Smooth muscle cell (in vitro differentiated cells): ENCODE measurements at regions not wholly inside any gene's neighbourhood (a gene's known extent, or its start where the extent isn't known, plus 50 kb on each side); places are given as distances from the start of the nearest gene placed in this dataset.

Source experiments
- DNase-seq: peaks from one replicate; lab custom pipeline; 2025; ENCODE audit not compliant: unreplicated experiment; lab: John Stamatoyannopoulos, UW
- H2AFZ ChIP-seq: fragments of 200-600 bp; sonication (generic); 2 replicates; pipeline ENCODE4 v1.6.0; 2016; ENCODE audit warnings: antibody characterized with exemption, low read depth, mild to moderate bottlenecking
- H3F3A ChIP-seq: fragments of 200-600 bp; sonication (generic); 2 replicates; pipeline ENCODE4 v1.6.0; 2017; ENCODE audit warnings: antibody characterized with exemption, low read depth
- H3K27ac ChIP-seq: fragments of 200-600 bp; sonication (generic); 2 replicates; pipeline ENCODE4 v1.5.1; 2016; ENCODE audit warnings: low read depth, mild to moderate bottlenecking
- H3K27me3 ChIP-seq: fragments of 200-600 bp; sonication (generic); 2 replicates; pipeline ENCODE4 v1.6.1; 2016; ENCODE audit warnings: low read depth, mild to moderate bottlenecking
- H3K36me3 ChIP-seq: fragments of 200-600 bp; sonication (generic); 2 replicates; pipeline ENCODE4 v1.5.1; 2016; ENCODE audit warnings: low read depth
- H3K4me1 ChIP-seq: fragments of 200-600 bp; sonication (generic); 2 replicates; pipeline ENCODE4 v1.5.1; 2016; ENCODE audit warnings: low read depth
- H3K4me2 ChIP-seq: fragments of 200-600 bp; sonication (generic); 2 replicates; pipeline ENCODE4 v1.6.0; 2016; ENCODE audit warnings: mild to moderate bottlenecking
- H3K4me3 ChIP-seq: fragments of 200-600 bp; sonication (generic); 2 replicates; pipeline ENCODE4 v1.5.1; 2016; ENCODE audit warnings: mild to moderate bottlenecking
- H3K79me2 ChIP-seq: fragments of 200-600 bp; sonication (generic); 2 replicates; pipeline ENCODE4 v1.6.0; 2016; ENCODE audit warnings: low read depth, mild to moderate bottlenecking
- H3K9ac ChIP-seq: fragments of 200-600 bp; sonication (generic); 2 replicates; pipeline ENCODE4 v1.6.0; 2016; ENCODE audit warnings: low read depth
- H3K9me3 ChIP-seq: fragments of 200-600 bp; sonication (generic); replicated peaks from 2 replicates; pipeline ENCODE4 v1.5.1; 2016; ENCODE audit warnings: low read depth
- H4K20me1 ChIP-seq: fragments of 200-600 bp; sonication (generic); 2 replicates; pipeline ENCODE4 v1.6.0; 2016; ENCODE audit warnings: low read depth
- WGBS: methylation state at CpG from one replicate; pipeline ENCODE4 v1.1.7; 2016; ENCODE audit warnings: low lambda C conversion rate; 5-methylcytosine and 5-hydroxymethylcytosine counted together
- TF ChIP-seq, protein P1 (sequence below): fragments of 200-600 bp; sonication (generic); IDR thresholded peaks from 2 replicates; pipeline ENCODE4 v1.5.1; 2017; ENCODE audit warnings: borderline replicate concordance, mild to moderate bottlenecking, antibody characterized with exemption; ENCODE audit not compliant: insufficient read depth, poor library complexity, severe bottlenecking

DNA sequence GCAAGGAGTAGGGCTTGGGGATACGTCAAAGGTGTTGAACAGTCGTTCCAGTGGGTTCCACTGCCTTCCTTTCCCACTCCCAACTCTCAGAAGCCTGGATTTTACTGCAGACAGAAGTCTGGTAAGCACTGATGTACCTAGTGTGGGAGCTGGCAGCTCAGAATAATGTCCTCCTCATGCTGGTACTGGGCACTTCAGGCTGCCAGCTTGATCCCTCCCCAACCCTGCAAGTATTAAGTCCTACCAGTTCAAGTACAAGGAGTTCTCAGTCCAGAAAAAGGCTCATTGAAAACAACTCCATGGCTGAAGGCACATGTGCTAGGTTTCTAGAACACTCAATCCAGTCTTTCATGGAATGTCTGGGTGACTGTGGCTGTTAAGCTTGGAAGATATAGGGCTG, 304.3 kb downstream of the NUAK1 start:
- TF ChIP-seq, protein P1, sequence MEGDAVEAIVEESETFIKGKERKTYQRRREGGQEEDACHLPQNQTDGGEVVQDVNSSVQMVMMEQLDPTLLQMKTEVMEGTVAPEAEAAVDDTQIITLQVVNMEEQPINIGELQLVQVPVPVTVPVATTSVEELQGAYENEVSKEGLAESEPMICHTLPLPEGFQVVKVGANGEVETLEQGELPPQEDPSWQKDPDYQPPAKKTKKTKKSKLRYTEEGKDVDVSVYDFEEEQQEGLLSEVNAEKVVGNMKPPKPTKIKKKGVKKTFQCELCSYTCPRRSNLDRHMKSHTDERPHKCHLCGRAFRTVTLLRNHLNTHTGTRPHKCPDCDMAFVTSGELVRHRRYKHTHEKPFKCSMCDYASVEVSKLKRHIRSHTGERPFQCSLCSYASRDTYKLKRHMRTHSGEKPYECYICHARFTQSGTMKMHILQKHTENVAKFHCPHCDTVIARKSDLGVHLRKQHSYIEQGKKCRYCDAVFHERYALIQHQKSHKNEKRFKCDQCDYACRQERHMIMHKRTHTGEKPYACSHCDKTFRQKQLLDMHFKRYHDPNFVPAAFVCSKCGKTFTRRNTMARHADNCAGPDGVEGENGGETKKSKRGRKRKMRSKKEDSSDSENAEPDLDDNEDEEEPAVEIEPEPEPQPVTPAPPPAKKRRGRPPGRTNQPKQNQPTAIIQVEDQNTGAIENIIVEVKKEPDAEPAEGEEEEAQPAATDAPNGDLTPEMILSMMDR = no peak
- H3K27me3 ChIP-seq = no peaks in the 10 kb centered on the region
- no peak overlapping the region for H3K4me2 ChIP-seq
- H3K4me3 ChIP-seq = no peak overlapping the region
- H3K4me1 ChIP-seq = no peaks in the 10 kb centered on the region
- 88% methylated on average over 2 of the region's 2 CpGs for WGBS
- H3K79me2 ChIP-seq = no peaks in the 10 kb centered on the region
- no peak overlapping the region for H2AFZ ChIP-seq
- no peak overlapping the region for H3K9ac ChIP-seq
- H3F3A ChIP-seq = no peaks in the 10 kb centered on the region
- no peaks in the 10 kb centered on the region for H3K9me3 ChIP-seq
- H3K27ac ChIP-seq = no peak overlapping the region
- DNase-seq = no peak
- no peaks in the 10 kb centered on the region for H3K36me3 ChIP-seq
- H4K20me1 ChIP-seq = no peaks in the 10 kb centered on the region

DNA sequence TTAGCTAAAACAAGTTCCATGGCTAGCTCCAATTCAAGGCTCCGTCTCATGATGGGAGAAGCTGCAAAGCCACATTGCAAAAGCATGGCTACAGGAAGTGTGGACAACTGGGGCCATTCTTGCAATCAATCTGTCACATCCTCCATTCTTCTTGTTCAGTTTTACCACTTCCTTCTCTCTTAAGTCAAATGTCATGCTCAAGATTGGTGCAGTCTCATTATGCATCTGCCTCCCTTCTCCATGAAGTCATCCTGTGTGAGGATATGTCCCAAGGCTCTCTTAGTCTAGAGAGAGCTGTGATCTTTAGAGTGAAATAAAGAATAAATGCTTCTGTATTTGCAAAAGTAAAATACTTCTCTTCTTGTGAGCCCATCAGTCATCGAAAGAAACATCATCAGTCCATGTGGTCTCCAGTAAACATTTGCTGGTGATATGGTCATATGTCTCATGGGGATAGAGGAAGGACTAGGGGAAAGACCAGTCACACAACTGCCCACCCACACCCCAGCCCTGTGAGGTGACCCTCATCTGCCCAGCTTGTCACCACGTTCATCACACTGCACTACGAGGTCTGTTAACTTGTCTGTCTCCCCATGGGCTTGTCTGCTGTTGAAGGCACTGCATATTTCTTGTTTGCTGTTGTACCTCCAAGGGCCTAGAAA, 303.0 kb downstream of the NUAK1 start:
- Histone ChIP-seq H3K9ac (no peak overlapping the region), H3K4me1 (no peaks in the 10 kb centered on the region), H3K27ac (no peak overlapping the region), H3K27me3 (no peaks in the 10 kb centered on the region), H2AFZ (no peak overlapping the region), H3F3A (no peaks in the 10 kb centered on the region), H3K36me3 (no peaks in the 10 kb centered on the region), H3K4me2 (no peak overlapping the region), H3K4me3 (no peak overlapping the region), H3K79me2 (no peaks in the 10 kb centered on the region), H4K20me1 (no peaks in the 10 kb centered on the region), H3K9me3 (no peaks in the 10 kb centered on the region)
- 87% methylated on average over 4 of the region's 4 CpGs for WGBS
- no peak for DNase-seq
- TF ChIP-seq, protein P1 = no peak

DNA sequence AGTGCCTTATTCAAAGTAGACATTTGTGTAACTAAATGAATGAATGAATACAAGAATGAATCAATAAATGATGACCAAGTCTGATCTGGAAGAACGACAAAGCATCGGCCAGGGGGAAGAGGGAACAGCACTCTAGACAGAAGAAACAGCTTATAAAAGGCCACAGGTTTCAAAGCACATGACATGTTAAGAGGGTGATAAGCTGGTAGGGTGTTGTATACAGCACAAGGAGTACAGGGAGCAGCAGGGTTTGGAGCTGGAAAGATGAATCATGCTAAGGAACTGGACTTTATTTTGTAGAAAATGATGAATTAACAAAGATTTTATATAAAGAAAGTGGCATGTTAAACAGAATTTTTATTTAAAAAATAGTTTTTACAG, 302.5 kb downstream of the NUAK1 start:
- no peaks in the 10 kb centered on the region for H3F3A ChIP-seq
- H3K79me2 ChIP-seq = no peaks in the 10 kb centered on the region
- H3K27ac ChIP-seq = no peak overlapping the region
- no peaks in the 10 kb centered on the region for H4K20me1 ChIP-seq
- WGBS = 55% methylated on average over 2 of the region's 2 CpGs
- no peaks in the 10 kb centered on the region for H3K9me3 ChIP-seq
- H3K9ac ChIP-seq = no peak overlapping the region
- H3K4me2 ChIP-seq = no peak overlapping the region
- no peaks in the 10 kb centered on the region for H3K4me1 ChIP-seq
- no peaks in the 10 kb centered on the region for H3K36me3 ChIP-seq
- TF ChIP-seq, protein P1 = no peak
- H3K27me3 ChIP-seq = no peaks in the 10 kb centered on the region
- no peak for DNase-seq
- no peak overlapping the region for H3K4me3 ChIP-seq
- no peak overlapping the region for H2AFZ ChIP-seq

DNA sequence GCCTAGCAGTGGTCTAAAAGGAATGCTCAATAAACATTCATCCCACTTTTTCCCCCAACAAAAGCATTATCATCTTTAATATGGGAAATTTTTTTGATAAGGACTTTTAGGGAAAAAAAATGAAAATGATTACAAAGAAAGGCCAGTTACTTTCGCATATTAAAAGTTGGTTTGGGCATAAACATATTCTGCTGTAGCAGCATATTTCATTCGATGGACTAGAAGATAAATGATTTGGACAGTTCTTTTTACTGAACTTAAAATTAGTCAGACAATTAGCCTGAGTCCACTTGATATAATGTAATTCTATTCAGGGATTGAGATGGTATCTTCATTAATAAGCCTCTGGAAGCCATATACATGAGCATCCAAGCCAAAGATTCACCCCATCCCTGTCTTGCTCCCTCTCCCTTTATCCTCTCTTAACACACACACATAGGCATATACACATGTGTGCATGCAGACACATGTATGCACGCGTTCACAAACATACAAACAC, 299.1 kb downstream of the NUAK1 start:
- Histone ChIP-seq H3K4me1 (no peaks in the 10 kb centered on the region), H2AFZ (no peak overlapping the region), H3F3A (no peaks in the 10 kb centered on the region), H3K27ac (no peak overlapping the region), H3K79me2 (no peaks in the 10 kb centered on the region), H3K27me3 (no peaks in the 10 kb centered on the region), H3K9ac (no peak overlapping the region), H3K9me3 (no peaks in the 10 kb centered on the region), H4K20me1 (no peaks in the 10 kb centered on the region), H3K4me2 (no peak overlapping the region), H3K36me3 (no peaks in the 10 kb centered on the region), H3K4me3 (no peak overlapping the region)
- TF ChIP-seq, protein P1 = no peak
- WGBS = 96% methylated on average over 4 of the region's 4 CpGs
- no peak for DNase-seq
